ENCODE measurements at regions not wholly inside any gene's neighbourhood (a gene's known extent, or its start where the extent isn't known, plus 50 kb on each side); places are given as distances from the start of the nearest gene placed in this dataset.

DNA sequence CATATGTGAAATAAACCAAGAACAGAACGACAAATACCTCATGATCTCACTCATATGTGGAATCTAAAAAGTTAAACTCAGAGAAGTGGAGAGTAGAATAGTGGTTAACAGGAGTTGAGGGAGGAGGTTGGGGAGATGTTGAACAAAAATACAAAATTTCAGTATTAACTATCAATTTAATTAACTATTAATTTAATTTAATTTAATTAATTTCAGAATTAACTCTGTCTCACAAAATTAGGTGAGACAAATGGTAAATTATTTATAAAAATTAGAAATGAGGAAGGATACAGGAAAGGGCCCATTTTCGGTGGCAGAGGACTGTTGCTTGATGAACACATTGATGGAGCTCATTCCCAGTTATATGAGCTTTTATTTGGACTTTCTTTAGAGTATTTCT, 166.0 kb upstream of the FAM83B start:
- Mint-ChIP-seq H3K27ac (no peak overlapping the region), H3K4me1 (ENCODE audit: low read depth) (peaks cover 20% of the 10 kb centered on the region), H3K4me3 (no peak overlapping the region), H3K36me3 (ENCODE audit: low read depth) (no peaks in the 10 kb centered on the region), H3K27me3 (ENCODE audit: insufficient read depth) (no peaks in the 10 kb centered on the region), H3K9me3 (no peaks in the 10 kb centered on the region)
- TF ChIP-seq, protein P1, sequence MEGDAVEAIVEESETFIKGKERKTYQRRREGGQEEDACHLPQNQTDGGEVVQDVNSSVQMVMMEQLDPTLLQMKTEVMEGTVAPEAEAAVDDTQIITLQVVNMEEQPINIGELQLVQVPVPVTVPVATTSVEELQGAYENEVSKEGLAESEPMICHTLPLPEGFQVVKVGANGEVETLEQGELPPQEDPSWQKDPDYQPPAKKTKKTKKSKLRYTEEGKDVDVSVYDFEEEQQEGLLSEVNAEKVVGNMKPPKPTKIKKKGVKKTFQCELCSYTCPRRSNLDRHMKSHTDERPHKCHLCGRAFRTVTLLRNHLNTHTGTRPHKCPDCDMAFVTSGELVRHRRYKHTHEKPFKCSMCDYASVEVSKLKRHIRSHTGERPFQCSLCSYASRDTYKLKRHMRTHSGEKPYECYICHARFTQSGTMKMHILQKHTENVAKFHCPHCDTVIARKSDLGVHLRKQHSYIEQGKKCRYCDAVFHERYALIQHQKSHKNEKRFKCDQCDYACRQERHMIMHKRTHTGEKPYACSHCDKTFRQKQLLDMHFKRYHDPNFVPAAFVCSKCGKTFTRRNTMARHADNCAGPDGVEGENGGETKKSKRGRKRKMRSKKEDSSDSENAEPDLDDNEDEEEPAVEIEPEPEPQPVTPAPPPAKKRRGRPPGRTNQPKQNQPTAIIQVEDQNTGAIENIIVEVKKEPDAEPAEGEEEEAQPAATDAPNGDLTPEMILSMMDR (IDR thresholded peaks at IDR 0.05) = no peak
- no peak for DNase-seq

DNA sequence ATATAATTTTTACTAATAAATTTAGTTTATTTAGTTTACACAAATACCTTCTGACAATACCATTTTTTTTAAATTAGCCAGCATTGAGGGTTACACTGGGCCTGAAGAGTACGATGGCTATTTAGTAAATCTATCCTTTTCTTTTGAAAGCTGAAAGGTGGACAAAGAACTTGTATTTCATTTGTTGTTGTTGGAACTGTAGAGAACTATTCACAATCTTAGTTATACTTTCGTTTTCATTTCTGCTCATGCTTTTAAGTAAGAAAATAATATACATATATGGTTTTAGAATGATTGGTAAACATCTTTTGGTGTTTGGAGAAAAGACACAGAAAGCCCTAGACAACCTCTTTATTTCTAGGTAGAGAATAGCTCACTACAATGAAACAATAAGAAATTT, 165.3 kb upstream of the FAM83B start:
- H3K27me3 Mint-ChIP-seq (ENCODE audit: insufficient read depth) = no peaks in the 10 kb centered on the region
- DNase-seq = no peak
- peak overlapping the region; percentile 28; the same call in 1 of the 2 replicates for H3K4me3 Mint-ChIP-seq

DNA sequence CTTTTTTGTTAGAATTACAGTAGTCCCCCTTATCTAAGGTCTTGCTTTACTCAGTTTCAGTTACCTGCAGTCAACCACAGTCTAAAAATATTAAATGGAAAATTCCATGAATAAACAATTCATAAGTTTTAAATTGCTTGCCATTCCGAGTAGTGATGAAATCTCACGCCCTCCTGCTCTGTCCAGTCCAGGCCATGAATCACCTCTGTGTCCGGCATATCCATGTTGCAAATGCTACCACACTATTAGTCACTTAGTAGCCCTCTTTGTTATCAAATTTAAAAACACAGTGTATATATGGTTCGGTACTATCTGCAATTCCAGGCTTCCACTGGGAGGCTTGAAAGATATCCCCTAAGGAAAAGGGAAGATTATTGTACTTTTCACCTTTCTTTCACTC, 164.6 kb upstream of the FAM83B start:
- TF ChIP-seq, protein P1 (IDR thresholded peaks at IDR 0.05) = no peak
- Mint-ChIP-seq H3K36me3 (ENCODE audit: low read depth) (no peaks in the 10 kb centered on the region), H3K4me1 (ENCODE audit: low read depth) (peaks cover 20% of the 10 kb centered on the region), H3K9me3 (no peaks in the 10 kb centered on the region), H3K27me3 (ENCODE audit: insufficient read depth) (no peaks in the 10 kb centered on the region), H3K27ac (no peak overlapping the region), H3K4me3 (no peak overlapping the region; the same call in 1 of the 2 replicates)
- peak; percentile 66 for DNase-seq

More for the DNA sequence above, 165.3 kb upstream of the FAM83B start:
- no peak overlapping the region for H3K27ac Mint-ChIP-seq
- TF ChIP-seq, protein P1 (IDR thresholded peaks at IDR 0.05) = no peak
- H3K9me3 Mint-ChIP-seq = no peaks in the 10 kb centered on the region
- peaks cover 20% of the 10 kb centered on the region for H3K4me1 Mint-ChIP-seq (ENCODE audit: low read depth)
- H3K36me3 Mint-ChIP-seq (ENCODE audit: low read depth) = no peaks in the 10 kb centered on the region

DNA sequence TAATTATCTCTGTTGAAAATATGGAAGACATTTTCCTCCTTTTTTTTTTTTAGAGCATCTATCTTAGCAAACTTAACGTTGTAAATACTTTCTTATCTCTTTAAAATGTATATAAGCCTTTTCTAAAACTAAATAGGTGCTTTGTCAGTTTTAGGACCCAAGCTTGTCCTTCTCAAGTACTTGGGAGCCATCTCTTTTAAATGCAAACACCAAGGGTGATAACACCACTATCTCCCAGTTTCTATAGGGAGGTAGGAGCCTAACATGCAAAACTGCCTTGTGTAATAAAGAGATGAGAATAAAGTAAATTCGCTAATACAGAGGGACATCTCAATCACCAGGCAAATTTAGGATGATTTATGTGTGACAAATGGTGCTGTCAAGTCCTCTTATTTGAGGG, 157.0 kb upstream of the FAM83B start:
- TF ChIP-seq, protein P1 (IDR thresholded peaks at IDR 0.05) = no peak
- Mint-ChIP-seq H3K27ac (no peak overlapping the region), H3K27me3 (ENCODE audit: insufficient read depth) (no peaks in the 10 kb centered on the region; the same call in 1 of the 2 replicates), H3K9me3 (no peaks in the 10 kb centered on the region), H3K4me1 (ENCODE audit: low read depth) (no peaks in the 10 kb centered on the region), H3K36me3 (ENCODE audit: low read depth) (no peaks in the 10 kb centered on the region), H3K4me3 (no peak overlapping the region)
- DNase-seq = no peak

DNA sequence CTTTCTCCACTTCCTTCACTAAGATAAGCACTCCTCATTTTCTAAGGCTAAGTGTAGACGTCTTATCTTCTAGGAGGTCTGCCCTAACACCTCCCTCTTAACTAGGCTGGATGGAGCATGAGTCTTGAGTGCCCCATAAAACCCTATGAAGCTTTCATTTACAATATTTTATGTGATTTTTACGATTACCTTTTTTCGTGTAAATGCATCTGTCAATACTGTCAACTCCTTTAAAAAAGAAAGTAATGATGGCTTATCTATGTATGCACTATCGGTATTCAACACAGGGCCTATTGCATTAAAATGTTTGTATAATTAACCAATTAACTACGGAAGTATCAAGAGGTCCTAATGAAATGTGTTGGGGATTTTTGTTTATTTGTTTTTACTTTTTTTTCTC, 156.0 kb upstream of the FAM83B start:
- TF ChIP-seq, protein P1 (IDR thresholded peaks at IDR 0.05) = no peak
- Mint-ChIP-seq H3K27ac (no peak overlapping the region), H3K27me3 (ENCODE audit: insufficient read depth) (no peaks in the 10 kb centered on the region; the same call in 1 of the 2 replicates), H3K9me3 (no peaks in the 10 kb centered on the region), H3K4me1 (ENCODE audit: low read depth) (no peaks in the 10 kb centered on the region), H3K36me3 (ENCODE audit: low read depth) (no peaks in the 10 kb centered on the region), H3K4me3 (no peak overlapping the region)
- DNase-seq = no peak
